HepG2 (cell line): ENCODE measurements at regions not wholly inside any gene's neighbourhood (a gene's known extent, or its start where the extent isn't known, plus 50 kb on each side); places are given as distances from the start of the nearest gene placed in this dataset.

Source experiments
- ARID2 ChIP-seq: sonication (generic); formaldehyde crosslinking; IDR thresholded peaks from 2 replicates; pipeline ENCODE4 v1.8.1; 2022; ENCODE audit warnings: mild to moderate bottlenecking, missing genetic modification reagents, borderline replicate concordance
- ZBTB40 ChIP-seq, 2 experiments: fragments of 450-650 bp in 1 of 2; sonication (generic) in 1 of 2; formaldehyde crosslinking in 1 of 2; IDR thresholded peaks; 2 replicates each; pipeline versions ENCODE4 v1.6.1 to v1.8.0; 2016 to 2022; ENCODE audit warnings: antibody characterized with exemption in 1 of 2, mild to moderate bottlenecking in 1 of 2, missing genetic modification reagents in 1 of 2
- ZXDC ChIP-seq: sonication (generic); formaldehyde crosslinking; IDR thresholded peaks from 2 replicates; pipeline ENCODE4 v1.5.0; 2020; ENCODE audit warnings: mild to moderate bottlenecking, missing genetic modification reagents

GRCh38 chr14:26209699-26210098 is 388.1 kb downstream of the NOVA1 start (continued):
- TF ChIP-seq ZBTB40 (IDR thresholded peaks at IDR 0.05) (no peak), ZBTB40 (CRISPR knock-in tag; IDR thresholded peaks at IDR 0.05) (no peak), ZXDC (no peak), ARID2 (CRISPR knock-in tag) (no peak)
